Upper lobe of left lung (tissue), 6 donors: ENCODE measurements at regions not wholly inside any gene's neighbourhood (a gene's known extent, or its start where the extent isn't known, plus 50 kb on each side); places are given as distances from the start of the nearest gene placed in this dataset.

Experiments used
- ATAC-seq, 2 donors: fragments of 200-7000 bp; cut with Tn5 transposase; one replicate each; pipeline ENCODE4 v1.9.1; 2022; ENCODE audit warnings: mild to moderate bottlenecking in 2 of 2, moderate library complexity in 2 of 2; ENCODE audit not compliant: low FRiP score in 2 of 2
- DNase-seq, 2 donors: peaks; one replicate each; pipeline ENCODE4 v3.0.0-alpha.2; 2019 to 2020
- H3K27ac ChIP-seq, 4 donors: fragments of 200-600 bp; sonication (generic); one replicate each; pipeline ENCODE4 v1.5.1; 2016 to 2019
- H3K27me3 ChIP-seq, 4 donors: fragments of 200-600 bp; sonication (generic); one replicate each; pipeline ENCODE4 v1.5.1; 2017 to 2019
- H3K36me3 ChIP-seq, 4 donors: fragments of 200-600 bp; sonication (generic); one replicate each; pipeline ENCODE4 v1.5.1; 2016 to 2019
- H3K4me1 ChIP-seq, 4 donors: fragments of 200-600 bp; sonication (generic); one replicate each; pipeline ENCODE4 v1.5.1; 2018 to 2019
- H3K4me3 ChIP-seq, 4 donors: fragments of 200-600 bp; sonication (generic); one replicate each; pipeline ENCODE4 v1.5.1; 2017 to 2019; ENCODE audit warnings: mild to moderate bottlenecking in 2 of 4, moderate library complexity in 1 of 4
- H3K9me3 ChIP-seq, 4 donors: fragments of 200-600 bp; sonication (generic); one replicate each; pipeline ENCODE4 v1.5.1; 2018 to 2019
- EP300 ChIP-seq, 4 donors: sonication (generic); formaldehyde crosslinking; IDR thresholded peaks; one replicate each; pipeline ENCODE4 v1.5.1; 2017; ENCODE audit warnings: antibody characterized with exemption in 4 of 4, control low read depth in 2 of 4
- POLR2A ChIP-seq, 4 donors: fragments of 450-650 bp; IDR thresholded peaks; one replicate each; pipeline ENCODE4 v1.5.1; 2016 to 2017; ENCODE audit warnings: antibody characterized with exemption in 4 of 4, mild to moderate bottlenecking in 2 of 4
- POLR2AphosphoS5 ChIP-seq, 2 donors: sonication (generic); formaldehyde crosslinking; IDR thresholded peaks; one replicate each; pipeline ENCODE4 v1.5.1; 2017; ENCODE audit warnings: antibody characterized with exemption in 2 of 2
- WGBS, 2 donors: methylation state at CpG; one replicate each; pipeline ENCODE4 v1.1.5; 2017 to 2018; 5-methylcytosine and 5-hydroxymethylcytosine counted together
- TF ChIP-seq, protein P1 (sequence below), 6 experiments: fragments of 450-650 bp in 4 of 6; fragments of 200-600 bp in 2 of 6; sonication (generic) in 2 of 6; IDR thresholded peaks; one replicate each; pipeline ENCODE4 v1.5.1; 2016 to 2019; ENCODE audit warnings: antibody characterized with exemption in 6 of 6
- donor health status: DM: no; HTN: no; CAD: no; lungs with moderate emphysema.
- donor health status: DM: no; HTN: yes; CAD: no; lungs with severe emphysema.

DNA sequence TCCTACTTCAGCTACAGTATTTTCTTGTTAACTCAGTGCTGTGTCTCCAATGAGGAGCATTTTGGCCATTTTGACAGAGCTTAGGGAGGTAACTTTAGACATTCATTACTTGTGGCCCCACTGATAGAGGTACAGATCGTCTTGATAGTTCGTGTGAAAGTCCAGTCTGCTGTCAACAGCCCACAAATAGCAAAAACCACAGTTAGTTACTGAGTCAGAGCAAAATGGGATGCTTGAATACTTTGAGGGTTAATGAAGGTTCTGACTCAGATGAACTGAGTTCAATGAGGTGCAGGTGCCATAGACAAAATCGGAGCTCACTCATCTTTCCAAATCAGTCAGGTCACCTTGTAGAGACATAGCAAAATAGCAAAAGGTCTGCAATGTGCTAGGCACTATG is 163.1 kb upstream of the TLE4 start:
- Histone ChIP-seq H3K9me3 (no peaks in the 10 kb centered on the region), H3K27ac (no peak overlapping the region), H3K4me1 (no peaks in the 10 kb centered on the region), H3K36me3 (no peaks in the 10 kb centered on the region), H3K4me3 (no peak overlapping the region), H3K27me3 (no peaks in the 10 kb centered on the region)
- no peak for ATAC-seq
- WGBS, 2 donors, result 90 to 98% methylated on average over 3 of the region's 3 CpGs
- no peak for DNase-seq
- no peak for TF ChIP-seq POLR2AphosphoS5 (IDR thresholded peaks at IDR 0.05)
- TF ChIP-seq, protein P1, sequence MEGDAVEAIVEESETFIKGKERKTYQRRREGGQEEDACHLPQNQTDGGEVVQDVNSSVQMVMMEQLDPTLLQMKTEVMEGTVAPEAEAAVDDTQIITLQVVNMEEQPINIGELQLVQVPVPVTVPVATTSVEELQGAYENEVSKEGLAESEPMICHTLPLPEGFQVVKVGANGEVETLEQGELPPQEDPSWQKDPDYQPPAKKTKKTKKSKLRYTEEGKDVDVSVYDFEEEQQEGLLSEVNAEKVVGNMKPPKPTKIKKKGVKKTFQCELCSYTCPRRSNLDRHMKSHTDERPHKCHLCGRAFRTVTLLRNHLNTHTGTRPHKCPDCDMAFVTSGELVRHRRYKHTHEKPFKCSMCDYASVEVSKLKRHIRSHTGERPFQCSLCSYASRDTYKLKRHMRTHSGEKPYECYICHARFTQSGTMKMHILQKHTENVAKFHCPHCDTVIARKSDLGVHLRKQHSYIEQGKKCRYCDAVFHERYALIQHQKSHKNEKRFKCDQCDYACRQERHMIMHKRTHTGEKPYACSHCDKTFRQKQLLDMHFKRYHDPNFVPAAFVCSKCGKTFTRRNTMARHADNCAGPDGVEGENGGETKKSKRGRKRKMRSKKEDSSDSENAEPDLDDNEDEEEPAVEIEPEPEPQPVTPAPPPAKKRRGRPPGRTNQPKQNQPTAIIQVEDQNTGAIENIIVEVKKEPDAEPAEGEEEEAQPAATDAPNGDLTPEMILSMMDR (IDR thresholded peaks at IDR 0.05), result no peak
- no peak for TF ChIP-seq EP300 (IDR thresholded peaks at IDR 0.05)
- no peak for TF ChIP-seq POLR2A (IDR thresholded peaks at IDR 0.05)

DNA sequence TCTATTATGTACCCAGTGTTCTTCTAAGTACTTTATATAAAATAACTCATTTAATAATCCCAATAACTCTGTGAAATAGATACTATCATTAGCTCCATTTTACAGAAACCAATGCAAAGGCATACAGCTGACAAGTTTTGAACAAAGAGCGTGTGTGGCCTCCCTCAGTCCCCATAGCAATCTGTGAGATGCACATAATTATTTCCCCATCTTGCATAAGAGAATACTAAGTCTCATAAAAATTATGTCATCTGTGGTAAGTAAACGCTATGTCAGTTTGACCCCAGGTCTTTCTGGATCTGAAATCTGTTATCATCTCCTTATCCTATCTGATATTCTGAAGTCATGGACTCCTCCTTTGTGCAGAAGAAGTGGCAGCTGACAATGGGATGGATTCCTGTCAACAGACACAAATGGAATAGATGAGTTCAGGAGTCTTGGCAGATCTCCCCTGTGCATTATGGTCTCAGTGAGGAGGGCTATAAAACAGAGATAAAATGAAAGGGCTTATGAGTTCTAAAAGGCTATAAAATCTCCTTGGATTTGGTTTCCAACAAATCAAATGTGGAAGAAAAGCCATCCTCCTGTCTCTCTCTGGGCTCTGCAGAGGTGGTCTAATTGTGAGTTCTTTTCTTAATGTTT is 162.5 kb upstream of the TLE4 start:
- Histone ChIP-seq H3K4me3 (no peak overlapping the region), H3K9me3 (no peaks in the 10 kb centered on the region), H3K27ac (no peak overlapping the region), H3K36me3 (no peaks in the 10 kb centered on the region), H3K27me3 (no peaks in the 10 kb centered on the region), H3K4me1 (no peaks in the 10 kb centered on the region)
- ATAC-seq (no peak), DNase-seq (no peak)
- TF ChIP-seq, protein P1 (IDR thresholded peaks at IDR 0.05), result no peak
- TF ChIP-seq POLR2A (IDR thresholded peaks at IDR 0.05) (no peak), EP300 (IDR thresholded peaks at IDR 0.05) (no peak), POLR2AphosphoS5 (IDR thresholded peaks at IDR 0.05) (no peak)
- 83 to 90% methylated on average over 2 of the region's 2 CpGs for WGBS, 2 donors

DNA sequence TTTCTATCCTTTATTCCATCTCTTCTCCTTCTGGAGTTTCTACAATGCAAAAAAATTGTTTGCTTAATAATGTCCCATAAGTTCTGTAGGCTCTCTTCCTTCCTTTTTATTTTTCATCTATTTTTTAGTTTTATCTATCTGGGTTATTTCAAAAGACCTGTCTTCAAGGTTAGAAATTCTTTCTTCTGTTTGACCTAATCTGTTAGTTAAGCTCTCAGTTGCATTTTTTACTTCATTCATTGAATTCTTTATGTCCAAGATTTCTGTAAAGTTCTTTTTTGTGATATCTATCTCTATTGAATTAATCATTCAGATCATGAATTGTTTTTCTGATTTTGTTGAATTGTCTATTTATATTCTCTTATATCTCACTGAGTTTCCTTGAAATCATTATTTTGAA is 145.9 kb upstream of the TLE4 start:
- Histone ChIP-seq H3K27me3 (no peaks in the 10 kb centered on the region), H3K36me3 (no peaks in the 10 kb centered on the region), H3K9me3 (peaks cover 0 to 16% (median 6%) of the 10 kb centered on the region in 4 donors), H3K27ac (no peak overlapping the region), H3K4me3 (no peak overlapping the region), H3K4me1 (no peaks in the 10 kb centered on the region)
- DNase-seq (no peak), ATAC-seq (no peak)
- TF ChIP-seq EP300 (IDR thresholded peaks at IDR 0.05) (no peak), POLR2A (IDR thresholded peaks at IDR 0.05) (no peak), POLR2AphosphoS5 (IDR thresholded peaks at IDR 0.05) (no peak)
- TF ChIP-seq, protein P1 (IDR thresholded peaks at IDR 0.05), result no peak

DNA sequence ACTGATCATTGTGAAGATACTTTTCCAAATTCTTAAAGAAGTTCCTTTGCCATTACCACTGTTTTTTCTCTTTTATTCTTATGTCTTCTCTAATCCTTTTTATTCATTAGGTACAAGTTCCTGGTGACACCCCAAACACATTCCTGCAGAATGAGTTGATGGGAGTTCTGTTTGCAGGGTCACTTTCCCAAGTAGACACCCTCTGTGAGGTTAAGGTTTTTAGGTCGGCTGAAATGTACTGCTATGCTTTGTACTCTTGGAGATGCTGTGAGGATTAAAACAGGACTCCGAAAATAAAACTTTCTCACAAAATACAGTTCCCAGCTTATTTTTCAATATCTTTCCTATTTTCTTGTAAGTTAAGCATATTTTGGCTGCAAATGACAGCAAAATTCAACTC is 143.3 kb upstream of the TLE4 start:
- Histone ChIP-seq H3K9me3 (peaks cover 0 to 16% (median 6%) of the 10 kb centered on the region in 4 donors), H3K4me1 (peaks cover 0 to 4% (median 0%) of the 10 kb centered on the region in 4 donors), H3K27ac (no peak overlapping the region), H3K36me3 (no peaks in the 10 kb centered on the region), H3K4me3 (no peak overlapping the region), H3K27me3 (no peaks in the 10 kb centered on the region)
- DNase-seq, result no peak
- WGBS, 2 donors, result 89 to 96% methylated on average over 2 of the region's 2 CpGs
- no peak for ATAC-seq
- TF ChIP-seq EP300 (IDR thresholded peaks at IDR 0.05) (no peak), POLR2A (IDR thresholded peaks at IDR 0.05) (no peak), POLR2AphosphoS5 (IDR thresholded peaks at IDR 0.05) (no peak)
- TF ChIP-seq, protein P1 (IDR thresholded peaks at IDR 0.05), result no peak

DNA sequence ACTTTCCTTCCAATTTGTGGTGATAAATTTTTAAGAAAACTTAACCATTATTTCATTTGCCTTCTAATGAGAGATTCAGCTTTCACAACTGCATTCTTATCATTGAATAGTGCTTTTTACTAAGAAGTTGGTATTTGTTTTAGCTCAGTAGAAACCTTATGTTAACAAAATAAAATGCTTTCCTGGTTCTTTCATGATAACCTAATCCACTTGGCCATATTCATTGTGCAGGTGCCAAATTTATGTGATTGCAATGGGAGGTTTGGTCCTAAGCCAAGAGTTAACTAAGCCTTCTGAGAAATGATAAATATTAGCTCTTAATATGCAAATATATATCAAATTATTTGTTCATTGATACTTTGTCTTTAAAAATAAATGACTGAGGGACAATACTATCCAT is 141.1 kb upstream of the TLE4 start:
- no peak for DNase-seq
- Histone ChIP-seq H3K27me3 (no peaks in the 10 kb centered on the region), H3K4me1 (peaks cover 0 to 4% (median 0%) of the 10 kb centered on the region in 4 donors), H3K36me3 (no peaks in the 10 kb centered on the region), H3K9me3 (peaks cover 0 to 7% (median 2%) of the 10 kb centered on the region in 4 donors), H3K27ac (no peak overlapping the region), H3K4me3 (no peak overlapping the region)
- ATAC-seq, result no peak
- TF ChIP-seq, protein P1 (IDR thresholded peaks at IDR 0.05), result no peak
- TF ChIP-seq EP300 (IDR thresholded peaks at IDR 0.05), result no peak
- no peak for TF ChIP-seq POLR2AphosphoS5 (IDR thresholded peaks at IDR 0.05)
- no peak for TF ChIP-seq POLR2A (IDR thresholded peaks at IDR 0.05)
